ENCODE measurements at regions not wholly inside any gene's neighbourhood (a gene's known extent, or its start where the extent isn't known, plus 50 kb on each side); places are given as distances from the start of the nearest gene placed in this dataset.

DNA sequence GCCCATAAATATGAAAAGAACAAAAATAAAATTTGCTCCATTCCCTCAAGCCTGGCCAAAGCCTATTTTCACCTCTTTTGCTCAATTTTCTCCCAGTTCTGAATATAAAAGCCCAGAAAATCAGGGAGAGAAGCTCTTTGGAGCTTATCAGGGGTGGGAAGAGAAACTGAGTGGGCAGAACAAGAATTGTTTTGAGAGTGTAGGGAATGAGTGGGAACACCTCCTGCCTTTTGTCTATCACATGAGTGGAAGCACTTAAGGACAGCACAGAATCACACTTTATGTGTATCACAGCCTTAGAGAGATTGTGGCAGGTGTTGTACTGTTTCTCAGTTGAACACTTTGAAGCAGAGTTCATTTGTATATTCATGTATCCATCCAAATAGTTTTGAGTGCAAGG lies 139.2 kb upstream of the HMHB1 start:
- TF ChIP-seq, protein P1, sequence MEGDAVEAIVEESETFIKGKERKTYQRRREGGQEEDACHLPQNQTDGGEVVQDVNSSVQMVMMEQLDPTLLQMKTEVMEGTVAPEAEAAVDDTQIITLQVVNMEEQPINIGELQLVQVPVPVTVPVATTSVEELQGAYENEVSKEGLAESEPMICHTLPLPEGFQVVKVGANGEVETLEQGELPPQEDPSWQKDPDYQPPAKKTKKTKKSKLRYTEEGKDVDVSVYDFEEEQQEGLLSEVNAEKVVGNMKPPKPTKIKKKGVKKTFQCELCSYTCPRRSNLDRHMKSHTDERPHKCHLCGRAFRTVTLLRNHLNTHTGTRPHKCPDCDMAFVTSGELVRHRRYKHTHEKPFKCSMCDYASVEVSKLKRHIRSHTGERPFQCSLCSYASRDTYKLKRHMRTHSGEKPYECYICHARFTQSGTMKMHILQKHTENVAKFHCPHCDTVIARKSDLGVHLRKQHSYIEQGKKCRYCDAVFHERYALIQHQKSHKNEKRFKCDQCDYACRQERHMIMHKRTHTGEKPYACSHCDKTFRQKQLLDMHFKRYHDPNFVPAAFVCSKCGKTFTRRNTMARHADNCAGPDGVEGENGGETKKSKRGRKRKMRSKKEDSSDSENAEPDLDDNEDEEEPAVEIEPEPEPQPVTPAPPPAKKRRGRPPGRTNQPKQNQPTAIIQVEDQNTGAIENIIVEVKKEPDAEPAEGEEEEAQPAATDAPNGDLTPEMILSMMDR (IDR thresholded peaks at IDR 0.05): no peak
- no peak for TF ChIP-seq POLR2A (IDR thresholded peaks at IDR 0.05)
